Transverse colon (tissue), 4 donors: ENCODE measurements at regions not wholly inside any gene's neighbourhood (a gene's known extent, or its start where the extent isn't known, plus 50 kb on each side); places are given as distances from the start of the nearest gene placed in this dataset.

Experiments used
- DNase-seq: peaks from one replicate; pipeline ENCODE4 v3.0.0-alpha.2; 2019
- H3K27ac ChIP-seq, 4 donors: fragments of 200-600 bp; sonication (generic); 2 replicates each; pipeline ENCODE4 v1.5.1; 2016 to 2018; ENCODE audit warnings: inconsistent platforms in 4 of 4
- H3K27me3 ChIP-seq: fragments of 200-600 bp; sonication (generic); 2 replicates; pipeline ENCODE4 v1.5.1; 2017; ENCODE audit warnings: inconsistent platforms
- H3K36me3 ChIP-seq, 4 donors: fragments of 200-600 bp; sonication (generic); 2 replicates each; pipeline ENCODE4 v1.5.1; 2017 to 2019; ENCODE audit warnings: inconsistent platforms in 4 of 4
- H3K4me1 ChIP-seq, 4 donors: fragments of 200-600 bp; sonication (generic); 2 replicates each; pipeline ENCODE4 v1.5.1; 2017 to 2020; ENCODE audit warnings: inconsistent platforms in 4 of 4
- H3K4me3 ChIP-seq, 4 donors: fragments of 200-600 bp; sonication (generic); 1 replicate in 1 of 4; 2 replicates in 3 of 4; pipeline versions ENCODE4 v1.5.1 to v1.6.1; 2017 to 2019; ENCODE audit warnings: inconsistent platforms in 4 of 4
- H3K9me3 ChIP-seq, 2 donors: fragments of 200-600 bp; sonication (generic); 2 replicates each; pipeline ENCODE4 v1.5.1; 2017 to 2019; ENCODE audit warnings: inconsistent platforms in 2 of 2
- CTCF ChIP-seq, 5 experiments: fragments of 200-600 bp in 3 of 5; fragments of 450-650 bp in 2 of 5; sonication (generic) in 3 of 5; IDR thresholded peaks; 1 replicate in 2 of 5; 2 replicates in 3 of 5; pipeline ENCODE4 v1.5.1; 2016 to 2017; ENCODE audit warnings: antibody characterized with exemption in 5 of 5, inconsistent platforms in 3 of 5, mild to moderate bottlenecking in 2 of 5, moderate library complexity in 1 of 5
- EP300 ChIP-seq: sonication (generic); formaldehyde crosslinking; IDR thresholded peaks from one replicate; pipeline ENCODE4 v1.6.1; 2017; ENCODE audit warnings: antibody characterized with exemption, low read depth
- POLR2A ChIP-seq: fragments of 450-650 bp; IDR thresholded peaks from one replicate; pipeline ENCODE4 v1.6.1; 2016; ENCODE audit warnings: antibody characterized with exemption, mild to moderate bottlenecking, moderate library complexity
- POLR2AphosphoS5 ChIP-seq, 3 donors: sonication (generic); formaldehyde crosslinking; IDR thresholded peaks; one replicate each; pipeline ENCODE4 v1.6.1; 2016; ENCODE audit warnings: antibody characterized with exemption in 3 of 3
- WGBS, 2 donors: methylation state at CpG; one replicate each; pipeline ENCODE4 v1.1.5; 2018; ENCODE audit warnings: low coverage in 1 of 2; 5-methylcytosine and 5-hydroxymethylcytosine counted together
- in situ Hi-C, 4 donors: fragments of 200-750 bp; cut with MboI; loops; one replicate each; pipeline versions ENCODE4 v1.15.0 to v1.15.1; 2017; ENCODE audit warnings: low sequenced_read_pairs in 3 of 4, low pct_ligation_motif_present in 1 of 4, low pct_unique_long_range_greater_than_20kb in 1 of 4
- intact Hi-C: fragments of 100-400 bp; cut with DNase I; formaldehyde crosslinking; loops from one replicate; pipeline ENCODE4 v1.15.1; 2023; ENCODE audit warnings: low total_unique reads

DNA sequence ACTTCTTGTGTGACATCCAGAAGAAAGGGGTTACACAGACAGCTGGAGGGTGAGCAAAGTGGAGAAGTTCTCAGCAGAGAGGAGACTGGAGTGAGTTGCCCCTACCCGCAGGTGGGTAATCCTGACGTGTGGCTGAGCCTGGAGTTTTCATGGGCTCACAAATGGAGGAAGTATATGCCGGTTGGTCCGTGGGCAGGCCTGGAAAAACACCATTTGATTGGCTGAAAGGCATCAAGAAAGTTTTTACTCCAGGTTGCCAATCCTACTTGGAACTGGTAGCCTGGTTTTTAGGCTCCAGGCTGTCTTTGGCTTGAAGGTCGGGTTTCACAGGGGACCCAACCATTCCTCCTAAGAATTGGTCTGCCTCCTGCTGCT, 1177.4 kb upstream of the LRRTM1 start:
- no peak for TF ChIP-seq POLR2AphosphoS5 (IDR thresholded peaks at IDR 0.05)
- no peak for TF ChIP-seq CTCF (IDR thresholded peaks at IDR 0.05)
- TF ChIP-seq POLR2A, result no peak
- no peak for TF ChIP-seq EP300
- Histone ChIP-seq H3K4me3 (no peak overlapping the region), H3K36me3 (no peaks in the 10 kb centered on the region), H3K4me1 (no peaks in the 10 kb centered on the region), H3K9me3 (no peaks in the 10 kb centered on the region), H3K27ac (no peak overlapping the region), H3K27me3 (no peaks in the 10 kb centered on the region)
- in situ Hi-C loops, result no loop called here
- no peak for DNase-seq
- intact Hi-C loops, result no loop called here
- 82 to 84% methylated on average over 2 to 5 of the region's 5 CpGs for whole genome bisulfite sequencing, 2 donors

DNA sequence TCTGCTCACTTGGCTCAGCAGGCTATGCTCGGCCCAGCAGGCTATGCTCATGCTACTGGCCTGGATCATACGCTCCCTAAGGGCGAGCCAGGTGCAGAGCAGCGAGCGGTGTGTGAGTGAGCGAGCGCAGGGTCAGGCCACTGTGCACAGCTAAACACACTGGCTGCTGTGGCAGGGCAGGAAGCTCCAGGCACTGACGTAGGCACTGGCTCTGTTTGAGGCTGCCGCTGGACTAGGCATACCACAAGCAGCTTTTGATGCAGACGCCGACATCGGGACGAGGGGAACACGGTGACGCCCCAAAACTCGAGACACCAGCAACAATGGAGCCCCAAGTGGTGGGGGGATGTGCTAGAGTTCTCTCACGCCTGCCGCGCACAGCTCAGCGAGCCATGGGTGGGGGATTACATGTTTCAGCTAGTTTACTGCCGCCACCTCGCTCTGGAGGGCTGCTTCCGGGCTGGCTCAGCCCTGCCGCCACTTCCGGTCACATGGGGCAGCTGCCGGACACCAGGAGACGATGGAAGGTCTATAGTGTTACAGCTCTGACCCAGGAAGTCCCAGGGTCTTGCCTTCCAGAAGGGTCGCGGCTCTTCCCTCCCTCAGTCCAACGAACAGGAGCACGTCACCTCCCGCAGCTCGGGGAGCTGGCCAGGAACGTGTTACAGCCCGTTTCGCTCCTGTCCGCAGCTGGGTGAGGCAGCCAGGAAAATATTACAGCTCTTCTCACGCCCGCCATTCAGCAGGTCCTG, 1176.9 kb upstream of the LRRTM1 start:
- Histone ChIP-seq H3K36me3 (no peaks in the 10 kb centered on the region), H3K9me3 (no peaks in the 10 kb centered on the region), H3K4me1 (no peaks in the 10 kb centered on the region), H3K4me3 (no peak overlapping the region), H3K27ac (no peak overlapping the region), H3K27me3 (no peaks in the 10 kb centered on the region)
- WGBS, 2 donors, result 80 to 85% methylated on average over 1 to 29 of the region's 39 CpGs
- TF ChIP-seq POLR2A, result no peak
- no peak for DNase-seq
- in situ Hi-C loops (no loop called here), intact Hi-C loops (no loop called here)

- intact Hi-C loops, result no loop called here
- no peaks in the 10 kb centered on the region for H3K4me1 ChIP-seq
- DNase-seq, result no peak
- H3K36me3 ChIP-seq, result no peaks in the 10 kb centered on the region
- TF ChIP-seq POLR2AphosphoS5 (IDR thresholded peaks at IDR 0.05), result no peak
- H3K4me3 ChIP-seq, result no peak overlapping the region
- peaks cover 0 to 7% of the 10 kb centered on the region in 2 donors for H3K9me3 ChIP-seq
- 96% methylated on average over 28 of the region's 29 CpGs; no CpG with 5 or more reads in 1 of the 2 donors for WGBS, 2 donors
- H3K27me3 ChIP-seq, result no peaks in the 10 kb centered on the region
- in situ Hi-C loops, result no loop called here
- no peak overlapping the region for H3K27ac ChIP-seq
Measured at GRCh38 chr2:81467096-81467495, 1162.5 kb upstream of the LRRTM1 start.

DNA sequence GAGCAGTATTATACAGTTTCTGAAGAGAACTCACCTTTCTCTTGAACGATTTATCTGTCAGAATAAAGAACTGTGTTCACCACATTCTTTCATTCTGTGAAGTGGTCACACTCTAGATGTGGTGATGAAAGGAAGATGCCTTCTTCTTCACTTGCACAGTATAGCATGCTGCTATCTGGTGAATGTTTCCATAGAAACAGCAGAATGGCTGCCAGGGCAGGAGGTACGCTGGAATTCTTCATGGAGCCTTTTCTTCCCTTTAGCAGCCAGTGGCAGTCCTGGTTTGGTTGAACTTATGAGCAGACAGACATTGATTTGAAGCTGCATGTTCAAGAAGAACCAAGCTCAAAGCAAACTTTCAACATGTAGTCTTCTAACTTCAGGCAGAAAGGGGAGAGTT, 1157.9 kb upstream of the LRRTM1 start:
- TF ChIP-seq EP300 (no peak), POLR2AphosphoS5 (IDR thresholded peaks at IDR 0.05) (no peak), CTCF (IDR thresholded peaks at IDR 0.05) (no peak), POLR2A (no peak)
- intact Hi-C loops, result no loop called here
- Histone ChIP-seq H3K4me1 (no peaks in the 10 kb centered on the region), H3K36me3 (no peaks in the 10 kb centered on the region), H3K27me3 (no peaks in the 10 kb centered on the region), H3K4me3 (no peak overlapping the region), H3K9me3 (peaks cover 0 to 7% of the 10 kb centered on the region in 2 donors), H3K27ac (no peak overlapping the region)
- in situ Hi-C loops, result no loop called here
- 76 to 84% methylated on average over 2 of the region's 2 CpGs for WGBS, 2 donors
- no peak for DNase-seq

DNA sequence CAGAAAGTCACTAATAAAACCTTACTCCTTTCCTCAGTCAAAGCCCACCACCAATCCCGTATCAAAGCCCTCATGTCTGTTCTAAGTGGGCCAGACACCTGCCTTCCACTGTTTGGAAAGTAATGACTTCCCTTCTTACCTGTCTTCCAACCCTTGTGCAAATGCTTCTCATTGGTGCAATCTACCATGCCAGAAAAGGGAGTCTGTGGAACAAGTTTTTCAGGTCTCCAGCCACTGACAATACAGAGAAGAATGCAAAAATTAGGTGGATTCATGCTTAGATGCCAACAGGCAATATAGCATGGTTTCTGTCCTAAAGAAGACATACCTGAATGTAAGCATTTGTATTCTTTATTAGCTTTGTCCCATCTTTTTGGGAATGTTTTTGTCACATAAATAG, 1140.6 kb upstream of the LRRTM1 start:
- H3K4me3 ChIP-seq, result no peak overlapping the region
- no peak for DNase-seq
- H3K27me3 ChIP-seq, result no peaks in the 10 kb centered on the region
- intact Hi-C loops (no loop called here), in situ Hi-C loops (no loop called here)
- H3K4me1 ChIP-seq, result no peaks in the 10 kb centered on the region
- H3K27ac ChIP-seq, result no peak overlapping the region
- no peaks in the 10 kb centered on the region for H3K9me3 ChIP-seq
- WGBS, 2 donors, result 44% methylated on average over 1 of the region's 1 CpG; no CpG with 5 or more reads in 1 of the 2 donors
- TF ChIP-seq POLR2AphosphoS5 (IDR thresholded peaks at IDR 0.05), result no peak
- no peak for TF ChIP-seq EP300
- no peak for TF ChIP-seq POLR2A
- TF ChIP-seq CTCF (IDR thresholded peaks at IDR 0.05), result no peak
- no peaks in the 10 kb centered on the region for H3K36me3 ChIP-seq
